Activated naive CD8-positive, alpha-beta T cell (primary cell): ENCODE measurements at regions not wholly inside any gene's neighbourhood (a gene's known extent, or its start where the extent isn't known, plus 50 kb on each side); places are given as distances from the start of the nearest gene placed in this dataset.

ENCODE experiments used
- H3K27ac Mint-ChIP-seq: one replicate; pipeline ENCODE4 v1.8.0; 2021; ENCODE audit warnings: mixed read lengths
- H3K27me3 Mint-ChIP-seq: one replicate; pipeline ENCODE4 v1.8.0; 2021; ENCODE audit warnings: mixed read lengths
- H3K36me3 Mint-ChIP-seq: one replicate; pipeline ENCODE4 v1.8.0; 2021; ENCODE audit warnings: mixed read lengths
- H3K4me1 Mint-ChIP-seq: one replicate; pipeline ENCODE4 v1.8.0; 2021; ENCODE audit warnings: low read depth, mixed read lengths
- H3K4me3 Mint-ChIP-seq: one replicate; pipeline ENCODE4 v1.8.0; 2021; ENCODE audit warnings: mild to moderate bottlenecking, mixed read lengths
- H3K9me3 Mint-ChIP-seq: one replicate; pipeline ENCODE4 v1.8.0; 2021; ENCODE audit warnings: low read depth, mixed read lengths

DNA sequence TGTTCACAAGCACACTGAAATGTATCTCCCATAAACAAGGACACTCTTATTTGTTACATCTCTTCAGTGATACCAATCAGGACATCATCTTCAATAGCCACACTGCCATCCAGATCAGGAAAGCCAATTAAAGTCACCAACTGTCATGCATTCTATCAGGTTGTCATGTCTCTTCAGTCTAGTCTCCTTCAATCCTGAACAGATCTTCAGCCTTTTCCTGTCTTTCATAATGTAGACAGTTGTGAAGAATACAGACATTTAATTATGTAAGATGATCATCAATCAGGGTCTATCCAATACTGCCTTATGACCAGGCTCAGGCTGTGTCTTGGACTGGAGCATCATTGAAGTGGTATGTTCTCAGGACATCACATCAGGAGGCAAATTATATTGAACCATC, 419.8 kb upstream of the SMC2 start:
- Mint-ChIP-seq H3K9me3 (no peaks in the 10 kb centered on the region), H3K27ac (no peak overlapping the region), H3K4me1 (no peaks in the 10 kb centered on the region), H3K27me3 (peaks cover 2% of the 10 kb centered on the region), H3K4me3 (no peak overlapping the region), H3K36me3 (no peaks in the 10 kb centered on the region)

DNA sequence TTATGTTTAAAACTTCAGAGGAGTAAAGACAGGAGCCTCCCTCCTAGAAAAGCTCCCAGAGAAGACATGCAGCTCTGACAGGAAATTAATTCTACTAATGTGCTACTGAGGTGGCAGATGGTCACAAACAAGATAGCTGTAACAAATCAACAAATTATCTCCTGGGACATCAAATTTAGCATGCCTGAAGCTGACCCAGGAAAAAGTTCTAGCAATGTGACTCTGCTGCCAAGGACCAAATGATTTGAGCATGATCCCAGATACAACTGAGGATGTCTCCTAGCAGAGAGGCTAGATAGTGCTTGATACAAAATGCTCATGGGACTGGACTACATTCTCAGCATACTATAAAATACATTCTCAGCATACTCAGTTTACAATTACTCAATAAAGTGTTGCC, 413.5 kb upstream of the SMC2 start:
- Mint-ChIP-seq H3K4me1 (no peaks in the 10 kb centered on the region), H3K27me3 (peaks cover 2% of the 10 kb centered on the region), H3K27ac (no peak overlapping the region), H3K36me3 (no peaks in the 10 kb centered on the region), H3K4me3 (no peak overlapping the region), H3K9me3 (no peaks in the 10 kb centered on the region)

DNA sequence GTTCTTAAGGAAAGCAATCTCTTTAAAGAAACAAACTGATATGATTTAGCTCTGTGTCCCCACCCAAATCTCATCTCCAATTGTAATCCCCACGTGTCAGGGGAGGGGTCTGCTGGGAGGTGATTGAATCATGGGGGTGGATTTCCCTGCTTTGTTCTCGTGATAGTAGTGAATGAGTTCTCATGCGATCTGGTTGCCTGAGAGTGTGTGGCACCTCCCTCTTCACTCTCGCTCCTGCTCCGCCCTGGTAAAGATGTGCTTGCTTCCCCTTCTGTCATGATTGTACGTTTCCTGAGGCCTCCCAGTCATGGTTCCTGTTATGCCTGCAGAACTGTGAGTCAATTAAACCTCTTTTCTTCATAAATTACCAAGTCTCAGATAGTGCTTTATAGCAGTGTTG, 412.7 kb upstream of the SMC2 start:
- Mint-ChIP-seq H3K27me3 (peaks cover 2% of the 10 kb centered on the region), H3K9me3 (no peaks in the 10 kb centered on the region), H3K36me3 (no peaks in the 10 kb centered on the region), H3K4me3 (no peak overlapping the region), H3K4me1 (no peaks in the 10 kb centered on the region), H3K27ac (no peak overlapping the region)

DNA sequence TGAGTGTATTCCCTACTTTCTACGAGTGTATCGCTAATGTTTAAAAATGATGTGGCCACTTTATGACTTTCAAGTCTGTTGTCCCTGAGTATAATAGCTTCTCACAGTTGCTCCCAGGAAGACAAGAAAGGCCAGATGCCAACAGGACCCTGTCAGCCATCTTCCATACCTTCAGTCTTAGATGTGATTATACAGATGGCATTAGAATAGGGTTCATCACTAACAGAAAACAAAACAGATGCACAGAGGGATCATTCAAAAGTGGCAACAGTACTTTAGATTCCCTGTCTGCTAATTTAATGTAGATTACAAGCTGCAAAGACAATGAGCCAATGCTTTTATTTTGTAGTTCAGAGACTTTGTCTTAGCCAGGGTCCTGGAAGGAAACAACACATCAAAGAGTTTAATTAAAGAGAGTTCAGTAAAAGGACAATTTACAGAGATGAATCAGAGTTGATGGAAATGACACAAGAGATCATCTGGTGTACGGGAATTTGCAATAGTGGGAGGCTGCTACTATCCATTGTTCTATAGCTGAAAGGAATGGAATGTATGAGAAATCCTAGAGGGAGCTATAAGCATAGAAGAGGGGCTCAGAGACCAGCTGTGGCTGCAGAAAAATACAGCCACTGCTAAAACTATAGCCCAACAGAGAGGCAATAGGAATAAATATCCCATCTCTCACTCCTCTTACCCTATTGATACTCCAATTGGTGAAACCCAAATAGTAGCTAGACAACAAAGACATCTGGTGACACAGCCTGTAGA, 393.7 kb upstream of the SMC2 start:
- H3K27me3 Mint-ChIP-seq, result peaks cover 1% of the 10 kb centered on the region
- no peak overlapping the region for H3K4me3 Mint-ChIP-seq
- no peaks in the 10 kb centered on the region for H3K4me1 Mint-ChIP-seq
- no peak overlapping the region for H3K27ac Mint-ChIP-seq
- H3K9me3 Mint-ChIP-seq, result no peaks in the 10 kb centered on the region
- no peaks in the 10 kb centered on the region for H3K36me3 Mint-ChIP-seq

DNA sequence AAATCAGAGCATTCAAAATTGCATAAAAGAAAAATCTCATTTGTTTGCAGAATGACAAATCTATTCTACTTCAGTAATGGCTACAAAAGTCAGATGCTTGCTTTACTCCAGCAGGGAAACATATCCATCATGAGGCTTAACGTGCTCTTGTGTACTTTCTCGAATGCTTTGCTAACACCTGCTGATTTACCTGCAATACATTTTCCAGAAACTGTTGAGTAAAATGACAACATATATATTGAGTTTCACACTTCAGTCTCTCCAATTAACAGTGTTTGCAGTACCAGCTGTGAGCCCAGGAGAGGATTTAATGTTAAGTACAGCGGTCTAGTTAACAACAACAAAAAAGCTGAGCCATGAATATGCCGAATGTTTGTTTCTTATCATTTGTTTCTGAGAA, 391.5 kb upstream of the SMC2 start:
- Mint-ChIP-seq H3K27ac (no peak overlapping the region), H3K9me3 (no peaks in the 10 kb centered on the region), H3K27me3 (peaks cover 1% of the 10 kb centered on the region), H3K4me1 (no peaks in the 10 kb centered on the region), H3K36me3 (no peaks in the 10 kb centered on the region), H3K4me3 (no peak overlapping the region)

DNA sequence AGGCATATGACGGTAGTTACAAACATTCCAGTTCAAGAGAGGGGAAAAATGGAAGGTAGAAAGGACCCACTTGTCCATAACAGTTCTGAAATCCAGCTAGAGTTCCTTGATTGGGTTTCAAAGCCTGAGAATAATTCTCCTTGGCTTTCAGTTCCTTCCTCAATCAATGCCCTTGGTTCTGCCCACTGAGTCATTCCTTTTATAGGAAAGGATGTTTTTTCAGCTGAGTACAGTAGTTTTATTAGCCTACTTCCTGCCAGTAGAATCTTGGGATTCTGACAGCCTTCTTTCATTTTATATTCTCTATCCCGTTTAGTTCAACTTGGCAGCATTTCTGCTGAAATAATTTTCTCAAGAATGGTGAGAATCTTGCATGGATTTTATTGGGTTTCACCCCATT, 386.9 kb upstream of the SMC2 start:
- Mint-ChIP-seq H3K27ac (no peak overlapping the region), H3K27me3 (no peaks in the 10 kb centered on the region), H3K4me3 (no peak overlapping the region), H3K4me1 (no peaks in the 10 kb centered on the region), H3K9me3 (no peaks in the 10 kb centered on the region), H3K36me3 (no peaks in the 10 kb centered on the region)

DNA sequence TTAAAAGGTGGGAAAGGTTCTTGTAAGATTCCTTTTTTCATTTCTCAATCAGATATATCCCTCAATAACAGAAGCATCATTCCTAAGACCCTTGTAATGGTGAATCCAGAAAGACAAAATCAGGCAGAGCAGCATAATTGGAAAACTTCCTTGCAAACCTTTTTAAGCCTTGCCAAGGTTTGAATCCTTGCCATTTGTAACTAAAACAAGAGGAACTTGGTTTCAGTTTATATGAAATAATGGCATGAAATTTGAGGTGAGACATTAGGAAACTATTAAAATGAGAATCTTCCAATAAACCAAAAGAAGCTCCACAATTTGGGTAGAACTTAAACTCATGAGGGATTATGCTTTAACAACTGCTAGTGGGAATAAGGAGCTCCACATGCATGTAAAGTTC, 384.7 kb upstream of the SMC2 start:
- H3K4me1 Mint-ChIP-seq, result no peaks in the 10 kb centered on the region
- H3K27me3 Mint-ChIP-seq, result no peaks in the 10 kb centered on the region
- no peaks in the 10 kb centered on the region for H3K9me3 Mint-ChIP-seq
- H3K4me3 Mint-ChIP-seq, result no peak overlapping the region
- H3K27ac Mint-ChIP-seq, result no peak overlapping the region
- H3K36me3 Mint-ChIP-seq, result no peaks in the 10 kb centered on the region

DNA sequence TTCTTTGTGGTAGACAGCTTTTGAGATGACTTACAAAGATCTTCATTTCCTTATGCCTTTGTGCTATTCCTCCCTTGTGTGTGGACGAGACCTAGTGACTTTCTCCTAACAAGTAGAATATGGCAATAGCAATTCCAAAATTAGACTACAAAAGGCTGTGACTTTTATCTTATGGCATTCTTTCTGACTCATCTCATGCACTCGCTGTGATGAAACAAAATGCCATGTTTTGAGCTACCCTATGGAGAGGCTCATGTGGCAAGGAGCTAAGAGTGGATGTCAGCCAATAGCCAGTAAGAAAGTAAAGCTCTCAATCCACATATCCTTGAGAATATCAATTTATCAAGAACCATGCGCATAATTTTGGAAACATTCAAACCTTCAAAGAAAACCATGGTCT, 380.5 kb upstream of the SMC2 start:
- Mint-ChIP-seq H3K27me3 (no peaks in the 10 kb centered on the region), H3K36me3 (no peaks in the 10 kb centered on the region), H3K4me1 (no peaks in the 10 kb centered on the region), H3K27ac (no peak overlapping the region), H3K4me3 (no peak overlapping the region), H3K9me3 (no peaks in the 10 kb centered on the region)

DNA sequence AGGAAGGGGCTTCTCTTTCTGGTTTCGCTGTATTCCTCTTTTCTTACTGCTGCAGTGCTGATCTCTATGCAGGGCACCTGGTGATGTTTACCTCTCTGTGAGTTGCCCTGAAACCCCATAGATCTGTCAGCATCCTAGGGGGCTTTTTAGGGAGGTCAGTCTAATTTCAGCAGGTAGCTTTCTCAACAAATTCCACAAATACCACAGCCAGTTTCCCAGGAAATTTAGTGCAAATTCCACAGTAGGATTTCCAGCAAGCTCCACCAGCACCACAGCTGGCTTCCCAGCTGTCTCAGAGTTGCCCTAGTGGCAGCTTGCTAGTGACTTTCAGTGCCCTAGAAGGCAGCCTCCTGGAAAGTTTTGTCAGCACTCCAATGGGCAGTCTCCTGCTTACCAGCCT, 379.1 kb upstream of the SMC2 start:
- Mint-ChIP-seq H3K27ac (no peak overlapping the region), H3K9me3 (no peaks in the 10 kb centered on the region), H3K4me3 (no peak overlapping the region), H3K27me3 (no peaks in the 10 kb centered on the region), H3K4me1 (no peaks in the 10 kb centered on the region), H3K36me3 (no peaks in the 10 kb centered on the region)

DNA sequence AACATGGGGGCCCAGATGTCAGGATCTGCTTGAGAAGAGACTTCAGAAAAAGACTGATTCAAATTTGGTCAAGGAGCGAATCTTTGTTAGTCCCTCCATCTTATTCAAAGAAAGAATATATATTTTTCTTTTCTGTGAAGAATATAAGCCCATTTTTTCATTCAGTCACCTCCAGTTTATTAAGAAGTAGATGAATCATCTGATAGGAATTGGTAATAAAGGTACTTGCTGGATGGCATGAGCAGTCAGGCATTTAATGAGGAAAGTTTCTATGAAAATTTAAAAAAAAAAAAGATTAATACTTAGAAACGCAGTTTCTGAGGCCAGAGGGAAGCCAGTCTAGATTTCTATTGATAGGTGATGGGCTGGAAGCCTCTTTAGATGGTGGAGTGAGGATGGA, 373.1 kb upstream of the SMC2 start:
- no peaks in the 10 kb centered on the region for H3K4me1 Mint-ChIP-seq
- H3K27ac Mint-ChIP-seq, result no peak overlapping the region
- no peaks in the 10 kb centered on the region for H3K27me3 Mint-ChIP-seq
- H3K9me3 Mint-ChIP-seq, result no peaks in the 10 kb centered on the region
- no peaks in the 10 kb centered on the region for H3K36me3 Mint-ChIP-seq
- H3K4me3 Mint-ChIP-seq, result no peak overlapping the region

DNA sequence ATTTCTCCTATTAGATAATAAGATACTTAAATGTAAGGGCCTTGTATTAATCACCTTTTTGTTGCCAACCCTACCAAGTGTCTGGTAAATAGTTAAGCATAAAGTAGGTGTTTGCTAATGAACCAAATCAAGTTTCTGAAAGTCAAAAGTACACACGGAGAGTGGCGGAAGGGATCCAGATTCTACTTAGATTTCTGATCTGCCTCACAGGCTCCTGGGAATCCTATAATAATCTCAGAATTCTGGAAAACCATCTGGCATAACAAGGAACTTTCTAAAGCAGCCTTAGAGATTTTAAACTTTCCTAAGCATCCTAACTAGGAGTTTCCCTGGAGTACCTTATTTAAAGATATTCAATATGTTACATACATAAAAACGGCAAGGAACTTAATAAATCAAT, 363.2 kb upstream of the SMC2 start:
- H3K9me3 Mint-ChIP-seq, result peaks cover 3% of the 10 kb centered on the region
- H3K4me1 Mint-ChIP-seq, result no peaks in the 10 kb centered on the region
- H3K27me3 Mint-ChIP-seq, result peaks cover 2% of the 10 kb centered on the region
- no peaks in the 10 kb centered on the region for H3K36me3 Mint-ChIP-seq
- H3K27ac Mint-ChIP-seq, result no peak overlapping the region
- no peak overlapping the region for H3K4me3 Mint-ChIP-seq

DNA sequence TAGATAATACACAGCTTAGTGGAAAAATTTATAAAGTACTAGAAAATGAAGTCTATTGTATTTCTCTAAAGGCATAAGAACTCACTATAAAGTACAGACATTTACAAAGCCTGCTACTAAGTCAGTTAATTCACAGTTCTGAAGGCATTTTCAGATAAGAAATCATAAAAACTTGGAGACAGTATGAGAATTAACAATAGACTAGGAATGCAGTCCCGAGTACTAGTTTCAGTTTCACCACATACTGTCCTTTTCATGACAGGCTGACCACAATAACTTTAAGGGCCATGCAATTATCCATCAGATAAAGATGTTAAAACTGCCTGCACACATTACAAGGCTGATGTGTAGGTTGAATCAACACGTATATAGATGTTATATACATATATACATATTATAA, 362.6 kb upstream of the SMC2 start:
- peaks cover 2% of the 10 kb centered on the region for H3K27me3 Mint-ChIP-seq
- H3K4me3 Mint-ChIP-seq, result no peak overlapping the region
- no peaks in the 10 kb centered on the region for H3K36me3 Mint-ChIP-seq

DNA sequence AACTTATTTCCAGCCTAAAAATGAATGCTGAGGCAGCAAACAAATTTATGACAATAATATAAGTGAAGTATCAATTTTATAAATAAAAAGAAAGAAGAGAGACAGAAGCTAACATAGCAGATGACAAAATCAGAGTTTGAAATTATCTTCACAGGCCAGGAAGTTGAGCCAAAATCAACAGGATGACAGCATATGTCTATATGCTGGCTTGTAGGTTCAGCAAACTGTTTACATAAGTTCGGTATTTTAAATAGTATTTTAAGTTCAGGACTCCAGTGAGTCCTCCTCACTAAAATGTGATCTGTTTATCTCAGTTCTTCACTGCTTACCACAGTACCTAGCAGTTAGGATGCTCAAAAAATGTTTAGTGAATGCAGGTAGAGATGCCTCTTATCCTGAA, 359.6 kb upstream of the SMC2 start:
- Mint-ChIP-seq H3K27me3 (peaks cover 2% of the 10 kb centered on the region), H3K27ac (no peak overlapping the region), H3K9me3 (peaks cover 6% of the 10 kb centered on the region), H3K4me1 (no peaks in the 10 kb centered on the region), H3K36me3 (no peaks in the 10 kb centered on the region), H3K4me3 (no peak overlapping the region)

More for the DNA sequence above, 362.6 kb upstream of the SMC2 start:
- Mint-ChIP-seq H3K4me1 (no peaks in the 10 kb centered on the region), H3K9me3 (peaks cover 3% of the 10 kb centered on the region), H3K27ac (no peak overlapping the region)

DNA sequence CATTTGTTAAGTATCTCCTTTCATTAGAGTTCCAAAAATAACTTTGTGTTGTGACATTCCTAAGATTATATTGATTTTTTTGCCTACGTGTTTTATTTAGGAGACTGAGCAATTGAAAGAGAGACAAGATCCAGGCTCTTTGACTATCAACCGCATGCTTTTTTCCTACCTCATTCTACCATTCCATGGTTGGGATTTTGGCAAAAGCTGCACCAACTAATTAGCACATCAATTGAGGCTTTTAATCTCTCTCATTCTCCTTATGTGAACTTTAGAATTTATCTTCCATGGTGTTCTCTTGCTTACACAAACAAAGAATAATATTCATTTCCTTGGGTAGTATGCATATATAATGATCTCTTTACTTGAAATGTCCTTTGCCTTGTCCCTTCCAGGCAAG, 338.7 kb upstream of the SMC2 start:
- Mint-ChIP-seq H3K36me3 (no peaks in the 10 kb centered on the region), H3K4me1 (no peaks in the 10 kb centered on the region), H3K9me3 (no peaks in the 10 kb centered on the region), H3K4me3 (no peak overlapping the region), H3K27me3 (no peaks in the 10 kb centered on the region), H3K27ac (no peak overlapping the region)

DNA sequence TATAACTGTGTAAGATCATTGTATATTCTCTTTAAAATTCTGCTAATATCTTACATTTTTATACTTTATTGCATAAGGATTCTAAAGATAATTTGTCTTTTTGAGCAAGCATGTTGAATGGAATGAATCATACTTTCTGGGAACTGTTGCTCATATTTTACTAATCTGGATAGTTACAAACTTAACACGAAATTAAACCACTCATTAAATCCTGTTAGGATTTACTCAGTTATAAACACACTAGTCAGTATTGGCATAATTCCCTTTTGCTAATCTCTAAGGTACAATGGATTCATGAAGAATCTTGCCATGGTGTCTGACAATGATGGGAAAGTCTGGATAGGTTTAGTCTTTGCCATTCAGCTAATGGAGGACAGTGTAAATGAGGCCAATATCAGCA, 338.1 kb upstream of the SMC2 start:
- no peak overlapping the region for H3K27ac Mint-ChIP-seq
- no peaks in the 10 kb centered on the region for H3K27me3 Mint-ChIP-seq
- no peaks in the 10 kb centered on the region for H3K9me3 Mint-ChIP-seq
- H3K4me1 Mint-ChIP-seq, result no peaks in the 10 kb centered on the region
- no peak overlapping the region for H3K4me3 Mint-ChIP-seq
- no peaks in the 10 kb centered on the region for H3K36me3 Mint-ChIP-seq

DNA sequence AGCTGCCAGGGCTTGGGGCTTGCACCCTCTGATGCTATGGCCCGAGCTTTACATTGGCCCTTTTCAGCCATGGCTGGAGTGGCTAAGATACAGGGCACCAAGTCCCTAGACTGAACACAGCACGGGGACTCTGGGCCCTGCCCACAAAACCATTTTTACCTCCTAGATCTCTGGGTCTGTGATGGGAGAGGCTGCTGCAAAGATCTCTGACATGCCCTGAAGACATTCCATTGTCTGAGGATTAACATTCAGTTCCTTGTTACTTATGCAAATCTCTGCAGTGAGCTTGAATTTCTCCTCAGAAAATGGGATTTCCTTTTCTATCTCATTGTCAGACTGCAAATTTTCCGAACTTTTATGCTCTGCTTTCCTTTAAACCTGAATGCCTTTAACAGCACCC, 337.0 kb upstream of the SMC2 start:
- Mint-ChIP-seq H3K4me1 (no peaks in the 10 kb centered on the region), H3K4me3 (no peak overlapping the region), H3K9me3 (no peaks in the 10 kb centered on the region), H3K27me3 (no peaks in the 10 kb centered on the region), H3K36me3 (no peaks in the 10 kb centered on the region), H3K27ac (no peak overlapping the region)
